Erythroblast (primary cell): ENCODE measurements at regions not wholly inside any gene's neighbourhood (a gene's known extent, or its start where the extent isn't known, plus 50 kb on each side); places are given as distances from the start of the nearest gene placed in this dataset.

Experiments
- GATA1 ChIP-seq: IDR thresholded peaks from 2 replicates; pipeline ENCODE4 v1.6.1; 2011; ENCODE audit warnings: low read depth, mild to moderate bottlenecking, control low read depth, low read length, moderate library complexity
- POLR2A ChIP-seq: IDR thresholded peaks from 2 replicates; pipeline ENCODE4 v1.6.1; 2011; ENCODE audit warnings: mild to moderate bottlenecking, low read length

GRCh38 chr14:89641495-89642175, 224.6 kb upstream of the FOXN3 start:
- TF ChIP-seq POLR2A (no peak), GATA1 (no peak)
